ENCODE measurements at regions not wholly inside any gene's neighbourhood (a gene's known extent, or its start where the extent isn't known, plus 50 kb on each side); places are given as distances from the start of the nearest gene placed in this dataset.

DNA sequence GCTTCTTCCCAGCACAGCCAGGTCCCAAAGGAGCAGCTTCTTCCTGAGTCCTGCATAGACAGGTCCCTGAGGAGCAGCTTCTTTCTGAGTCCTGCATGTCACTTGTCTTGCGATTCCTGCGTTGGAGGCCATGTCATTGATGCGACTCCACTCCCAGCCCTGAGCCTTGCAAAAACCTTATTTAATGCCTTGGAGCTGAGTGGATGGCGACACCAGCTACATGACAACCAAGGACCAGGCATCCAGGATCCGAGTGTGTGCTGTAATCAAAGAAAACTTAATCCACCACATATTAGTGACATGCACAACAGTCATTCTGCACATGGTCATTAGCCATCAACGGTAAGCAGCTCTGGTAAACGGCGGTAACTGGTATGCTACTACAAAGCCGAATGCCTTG lies 315.8 kb downstream of the TEX29 start:
- peaks cover 5% of the 10 kb centered on the region for H3K4me1 ChIP-seq (ENCODE audit: control insufficient read depth, insufficient read depth, low read length)
- no peak overlapping the region for H3K9ac ChIP-seq (ENCODE audit: low read length)
- no peak overlapping the region for H3K4me3 ChIP-seq (ENCODE audit: low read length)
- no peaks in the 10 kb centered on the region for H3K27me3 ChIP-seq (ENCODE audit: control insufficient read depth, insufficient read depth, low read length)
- H3K36me3 ChIP-seq (ENCODE audit: control insufficient read depth, insufficient read depth, low read length): no peaks in the 10 kb centered on the region
- no peaks in the 10 kb centered on the region for H3K9me3 ChIP-seq (ENCODE audit: control insufficient read depth, low read length)

GRCh38 chr13:111636804-111637203 lies 316.4 kb downstream of the TEX29 start:
- Histone ChIP-seq H3K4me3 (ENCODE audit: low read length) (no peak overlapping the region), H3K9me3 (ENCODE audit: control insufficient read depth, low read length) (no peaks in the 10 kb centered on the region), H3K9ac (ENCODE audit: low read length) (no peak overlapping the region), H3K27me3 (ENCODE audit: control insufficient read depth, insufficient read depth, low read length) (no peaks in the 10 kb centered on the region), H3K36me3 (ENCODE audit: control insufficient read depth, insufficient read depth, low read length) (no peaks in the 10 kb centered on the region), H3K4me1 (ENCODE audit: control insufficient read depth, insufficient read depth, low read length) (peaks cover 5% of the 10 kb centered on the region)

- no peaks in the 10 kb centered on the region for H3K27me3 ChIP-seq (ENCODE audit: control insufficient read depth, insufficient read depth, low read length)
- H3K4me3 ChIP-seq (ENCODE audit: low read length): no peak overlapping the region
- H3K9ac ChIP-seq (ENCODE audit: low read length): no peak overlapping the region
- no peaks in the 10 kb centered on the region for H3K36me3 ChIP-seq (ENCODE audit: control insufficient read depth, insufficient read depth, low read length)
- peaks cover 5% of the 10 kb centered on the region for H3K4me1 ChIP-seq (ENCODE audit: control insufficient read depth, insufficient read depth, low read length)
- no peaks in the 10 kb centered on the region for H3K9me3 ChIP-seq (ENCODE audit: control insufficient read depth, low read length)
Measured at GRCh38 chr13:111637365-111637764, 316.9 kb downstream of the TEX29 start.

DNA sequence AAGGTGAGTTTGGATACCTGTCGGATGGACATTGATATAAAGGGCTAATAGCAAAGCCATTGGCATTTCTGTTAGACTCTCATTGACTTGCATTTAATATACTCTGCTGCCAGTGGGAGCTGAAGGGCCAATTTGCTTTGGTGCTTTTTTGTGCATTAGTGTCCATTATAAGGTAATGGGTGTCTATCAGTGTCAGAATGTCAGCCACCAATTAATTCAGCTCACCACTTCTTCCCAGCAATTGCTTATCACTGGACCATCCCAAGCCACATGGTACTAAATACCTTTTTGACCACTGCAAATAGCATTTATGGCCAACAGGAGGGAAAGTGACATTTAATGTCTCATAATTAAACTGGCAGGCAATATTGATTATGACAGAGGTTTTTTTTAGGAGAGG lies 317.8 kb downstream of the TEX29 start:
- Histone ChIP-seq H3K36me3 (ENCODE audit: control insufficient read depth, insufficient read depth, low read length) (no peaks in the 10 kb centered on the region), H3K27me3 (ENCODE audit: control insufficient read depth, insufficient read depth, low read length) (no peaks in the 10 kb centered on the region), H3K4me3 (ENCODE audit: low read length) (no peak overlapping the region), H3K9me3 (ENCODE audit: control insufficient read depth, low read length) (no peaks in the 10 kb centered on the region), H3K9ac (ENCODE audit: low read length) (no peak overlapping the region), H3K4me1 (ENCODE audit: control insufficient read depth, insufficient read depth, low read length) (no peaks in the 10 kb centered on the region)

DNA sequence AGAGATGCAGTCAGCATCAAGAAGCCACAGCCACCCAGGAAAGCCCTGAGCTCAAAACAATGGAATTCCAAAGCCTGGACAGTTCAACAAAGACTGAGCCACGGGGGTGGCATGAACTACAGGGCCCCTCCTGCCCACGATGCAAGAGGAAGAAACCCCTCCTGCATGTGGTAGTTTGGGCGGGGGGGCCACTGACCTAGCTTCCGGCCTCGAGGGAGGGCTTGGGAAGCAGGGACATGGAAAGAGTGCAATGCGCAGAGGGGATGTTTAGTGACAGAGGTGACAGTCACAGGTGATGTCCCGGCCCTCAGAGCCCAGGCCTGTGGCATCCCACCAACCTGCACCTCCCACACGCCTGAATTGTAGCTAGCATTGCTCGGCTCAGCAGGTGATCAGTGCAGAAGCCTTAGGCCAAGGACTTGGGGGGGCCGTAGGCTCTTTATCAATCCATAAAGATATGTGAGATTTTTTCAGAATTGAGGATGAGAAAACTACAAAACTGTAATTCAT lies 318.8 kb downstream of the TEX29 start:
- Histone ChIP-seq H3K4me3 (ENCODE audit: low read length) (no peak overlapping the region), H3K36me3 (ENCODE audit: control insufficient read depth, insufficient read depth, low read length) (no peaks in the 10 kb centered on the region), H3K27me3 (ENCODE audit: control insufficient read depth, insufficient read depth, low read length) (no peaks in the 10 kb centered on the region), H3K9ac (ENCODE audit: low read length) (no peak overlapping the region), H3K9me3 (ENCODE audit: control insufficient read depth, low read length) (no peaks in the 10 kb centered on the region), H3K4me1 (ENCODE audit: control insufficient read depth, insufficient read depth, low read length) (no peaks in the 10 kb centered on the region)

DNA sequence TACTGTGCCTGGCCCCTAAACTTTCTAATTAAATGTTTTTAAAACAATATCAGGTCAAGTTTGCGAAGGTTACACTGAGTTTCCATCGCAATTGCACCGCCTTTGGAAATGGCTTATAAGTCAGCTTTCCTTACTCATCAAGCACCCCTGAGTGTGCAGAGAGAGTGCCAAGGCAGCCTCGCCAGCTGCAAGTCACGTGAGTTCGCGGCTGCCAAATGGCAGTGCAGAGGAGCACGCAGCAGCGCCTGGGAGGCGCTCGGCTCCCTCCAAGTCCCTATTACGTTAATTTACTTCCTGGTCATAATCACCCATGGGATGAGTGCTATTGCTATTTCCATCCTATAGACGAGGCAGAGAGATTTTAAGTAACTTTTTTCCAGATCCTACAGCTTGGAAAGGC lies 319.6 kb downstream of the TEX29 start:
- no peaks in the 10 kb centered on the region for H3K27me3 ChIP-seq (ENCODE audit: control insufficient read depth, insufficient read depth, low read length)
- no peak overlapping the region for H3K9ac ChIP-seq (ENCODE audit: low read length)
- H3K36me3 ChIP-seq (ENCODE audit: control insufficient read depth, insufficient read depth, low read length): no peaks in the 10 kb centered on the region
- H3K4me3 ChIP-seq (ENCODE audit: low read length): no peak overlapping the region
- H3K4me1 ChIP-seq (ENCODE audit: control insufficient read depth, insufficient read depth, low read length): no peaks in the 10 kb centered on the region
- H3K9me3 ChIP-seq (ENCODE audit: control insufficient read depth, low read length): no peaks in the 10 kb centered on the region

- Histone ChIP-seq H3K4me1 (ENCODE audit: control insufficient read depth, insufficient read depth, low read length) (no peaks in the 10 kb centered on the region), H3K27me3 (ENCODE audit: control insufficient read depth, insufficient read depth, low read length) (no peaks in the 10 kb centered on the region), H3K4me3 (ENCODE audit: low read length) (no peak overlapping the region), H3K36me3 (ENCODE audit: control insufficient read depth, insufficient read depth, low read length) (no peaks in the 10 kb centered on the region), H3K9me3 (ENCODE audit: control insufficient read depth, low read length) (no peaks in the 10 kb centered on the region), H3K9ac (ENCODE audit: low read length) (no peak overlapping the region)
Measured at GRCh38 chr13:111640476-111640875, 320.0 kb downstream of the TEX29 start.

DNA sequence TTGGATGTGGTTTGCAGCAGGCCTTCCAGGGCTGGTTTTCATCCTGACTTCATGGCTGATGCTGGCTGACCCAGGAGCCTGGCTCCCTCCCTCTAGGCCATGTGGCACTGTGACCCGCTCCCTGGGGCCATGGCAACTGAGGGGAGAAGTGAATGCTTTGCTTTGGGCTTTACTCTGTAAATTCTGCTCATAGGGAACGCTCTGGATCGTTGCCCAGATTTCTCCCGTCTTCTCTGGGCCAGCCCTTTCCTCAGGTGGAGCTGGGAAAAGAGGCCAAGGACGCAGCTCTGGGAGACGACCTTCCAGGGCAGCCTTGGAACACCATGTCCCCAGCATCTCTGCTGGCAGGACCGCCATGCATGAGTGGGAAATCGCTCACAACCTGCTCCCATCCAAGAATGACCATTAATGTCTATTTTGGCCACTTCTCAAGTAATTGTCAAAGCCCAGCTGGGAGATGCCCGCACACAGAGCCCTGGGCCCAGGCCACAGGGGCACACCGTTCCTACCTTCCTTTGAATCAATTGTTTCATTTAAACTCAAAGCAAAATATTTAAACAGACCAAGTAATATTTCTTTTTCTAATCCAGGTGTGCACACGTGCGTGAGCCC lies 321.8 kb downstream of the TEX29 start:
- Histone ChIP-seq H3K4me1 (ENCODE audit: control insufficient read depth, insufficient read depth, low read length) (no peaks in the 10 kb centered on the region), H3K9ac (ENCODE audit: low read length) (no peak overlapping the region), H3K4me3 (ENCODE audit: low read length) (no peak overlapping the region), H3K36me3 (ENCODE audit: control insufficient read depth, insufficient read depth, low read length) (no peaks in the 10 kb centered on the region), H3K27me3 (ENCODE audit: control insufficient read depth, insufficient read depth, low read length) (no peaks in the 10 kb centered on the region), H3K9me3 (ENCODE audit: control insufficient read depth, low read length) (no peaks in the 10 kb centered on the region)

GRCh38 chr13:111644750-111645149 lies 324.3 kb downstream of the TEX29 start:
- Histone ChIP-seq H3K9ac (ENCODE audit: low read length) (no peak overlapping the region), H3K36me3 (ENCODE audit: control insufficient read depth, insufficient read depth, low read length) (no peaks in the 10 kb centered on the region), H3K4me3 (ENCODE audit: low read length) (no peak overlapping the region), H3K9me3 (ENCODE audit: control insufficient read depth, low read length) (no peaks in the 10 kb centered on the region), H3K27me3 (ENCODE audit: control insufficient read depth, insufficient read depth, low read length) (no peaks in the 10 kb centered on the region), H3K4me1 (ENCODE audit: control insufficient read depth, insufficient read depth, low read length) (no peaks in the 10 kb centered on the region)

GRCh38 chr13:111645198-111645597 lies 324.8 kb downstream of the TEX29 start:
- Histone ChIP-seq H3K4me1 (ENCODE audit: control insufficient read depth, insufficient read depth, low read length) (no peaks in the 10 kb centered on the region), H3K36me3 (ENCODE audit: control insufficient read depth, insufficient read depth, low read length) (no peaks in the 10 kb centered on the region), H3K9me3 (ENCODE audit: control insufficient read depth, low read length) (no peaks in the 10 kb centered on the region), H3K9ac (ENCODE audit: low read length) (no peak overlapping the region), H3K4me3 (ENCODE audit: low read length) (no peak overlapping the region), H3K27me3 (ENCODE audit: control insufficient read depth, insufficient read depth, low read length) (no peaks in the 10 kb centered on the region)

DNA sequence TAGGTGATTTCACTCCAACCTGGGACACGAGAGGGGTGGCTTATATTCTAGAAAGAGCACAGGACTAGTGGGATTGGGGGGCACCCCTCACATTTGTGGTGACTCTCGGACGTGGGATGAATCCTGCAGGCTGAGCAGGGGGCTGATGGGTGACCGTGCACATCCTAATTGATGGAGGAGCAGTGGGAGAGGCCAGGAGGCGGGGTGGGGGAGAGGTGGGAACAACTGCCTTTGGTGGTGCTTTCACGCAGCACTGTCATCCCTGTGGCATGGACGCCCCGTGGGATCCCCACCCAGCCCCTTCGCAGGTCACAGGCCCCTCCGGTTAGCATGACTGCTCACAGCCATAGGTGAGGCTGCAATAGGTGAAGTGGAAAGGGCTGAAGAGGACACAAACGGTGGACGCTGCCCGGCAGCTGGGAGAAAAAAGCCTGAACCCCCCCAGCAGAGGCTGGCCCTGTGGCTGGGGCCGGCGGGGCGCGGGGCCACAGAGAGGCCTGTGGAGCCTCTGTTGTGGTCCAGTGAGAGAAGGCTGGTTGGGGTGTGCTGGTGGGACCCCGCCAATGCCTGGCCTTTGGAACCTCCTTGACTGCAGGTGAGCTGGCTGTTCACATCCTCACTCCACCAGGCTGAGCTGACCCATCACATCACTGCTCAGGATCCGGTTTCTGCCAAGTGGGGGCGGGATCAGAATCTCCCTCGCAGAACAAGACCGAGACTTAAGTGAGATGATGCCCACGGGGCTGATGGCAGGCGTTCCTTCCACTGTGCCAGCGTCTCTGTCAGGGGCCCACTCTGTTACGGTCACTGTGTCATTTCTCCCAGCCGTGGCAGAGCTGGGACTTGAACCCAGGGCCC lies 325.4 kb downstream of the TEX29 start:
- no peaks in the 10 kb centered on the region for H3K27me3 ChIP-seq (ENCODE audit: control insufficient read depth, insufficient read depth, low read length)
- no peaks in the 10 kb centered on the region for H3K36me3 ChIP-seq (ENCODE audit: control insufficient read depth, insufficient read depth, low read length)
- H3K4me1 ChIP-seq (ENCODE audit: control insufficient read depth, insufficient read depth, low read length): no peaks in the 10 kb centered on the region
- no peak overlapping the region for H3K9ac ChIP-seq (ENCODE audit: low read length)
- H3K9me3 ChIP-seq (ENCODE audit: control insufficient read depth, low read length): no peaks in the 10 kb centered on the region
- no peak overlapping the region for H3K4me3 ChIP-seq (ENCODE audit: low read length)

DNA sequence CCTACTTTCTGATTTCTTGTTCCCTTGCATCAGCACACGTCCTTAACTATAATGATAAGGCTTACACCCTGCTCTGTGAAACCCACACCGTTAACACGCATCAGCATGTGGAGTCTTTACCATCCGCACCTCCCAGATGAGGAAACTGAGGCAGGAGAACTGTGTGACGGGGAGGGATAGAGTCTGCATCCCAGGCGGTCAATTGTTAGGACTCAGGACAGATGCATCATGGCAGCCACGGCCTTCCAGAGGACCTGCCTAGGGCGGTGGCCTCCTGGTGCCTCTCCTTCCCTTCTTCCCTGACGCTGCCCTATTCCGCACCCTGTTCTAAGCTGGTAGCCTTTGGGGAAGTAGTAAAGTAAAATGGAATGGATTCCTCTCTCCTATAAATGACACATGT lies 326.0 kb downstream of the TEX29 start:
- no peak overlapping the region for H3K4me3 ChIP-seq (ENCODE audit: low read length)

More for the DNA sequence above, 326.0 kb downstream of the TEX29 start:
- H3K9ac ChIP-seq (ENCODE audit: low read length): no peak overlapping the region
- no peaks in the 10 kb centered on the region for H3K9me3 ChIP-seq (ENCODE audit: control insufficient read depth, low read length)
- no peaks in the 10 kb centered on the region for H3K4me1 ChIP-seq (ENCODE audit: control insufficient read depth, insufficient read depth, low read length)
- H3K27me3 ChIP-seq (ENCODE audit: control insufficient read depth, insufficient read depth, low read length): no peaks in the 10 kb centered on the region
- H3K36me3 ChIP-seq (ENCODE audit: control insufficient read depth, insufficient read depth, low read length): no peaks in the 10 kb centered on the region
